Superior temporal gyrus (tissue), 1 donor: ENCODE measurements at regions not wholly inside any gene's neighbourhood (a gene's known extent, or its start where the extent isn't known, plus 50 kb on each side); places are given as distances from the start of the nearest gene placed in this dataset.

Experiments used
- DNase-seq: peaks from one replicate; pipeline ENCODE4 v3.0.0-alpha.2; 2016; ENCODE audit errors: extremely low spot score

- no peak for DNase-seq
These were observed 760.3 kb upstream of the NRSN1 start for GRCh38 chr6:23365732-23366131.

- DNase-seq = no peak
These were observed 758.7 kb upstream of the NRSN1 start for GRCh38 chr6:23367311-23367710.

GRCh38 chr6:23368557-23368956, 757.5 kb upstream of the NRSN1 start:
- DNase-seq = no peak

GRCh38 chr6:23370051-23370450, 756.0 kb upstream of the NRSN1 start:
- no peak for DNase-seq

GRCh38 chr6:23371132-23371915, 754.7 kb upstream of the NRSN1 start:
- DNase-seq = no peak

- DNase-seq = no peak
These were observed 748.2 kb upstream of the NRSN1 start for GRCh38 chr6:23377830-23378229.

GRCh38 chr6:23380465-23380864, 745.5 kb upstream of the NRSN1 start:
- no peak for DNase-seq

GRCh38 chr6:23388086-23388783, 737.8 kb upstream of the NRSN1 start:
- DNase-seq = no peak

- no peak for DNase-seq
These were observed 736.6 kb upstream of the NRSN1 start for GRCh38 chr6:23389386-23389785.

GRCh38 chr6:23390221-23390620, 735.8 kb upstream of the NRSN1 start:
- no peak for DNase-seq

GRCh38 chr6:23394681-23395080, 731.3 kb upstream of the NRSN1 start:
- DNase-seq = no peak

GRCh38 chr6:23395381-23395780, 730.6 kb upstream of the NRSN1 start:
- no peak for DNase-seq

- no peak for DNase-seq
These were observed 729.1 kb upstream of the NRSN1 start for GRCh38 chr6:23396949-23397348.

- no peak for DNase-seq
These were observed 722.6 kb upstream of the NRSN1 start for GRCh38 chr6:23403460-23403859.

GRCh38 chr6:23409531-23409930, 716.5 kb upstream of the NRSN1 start:
- no peak for DNase-seq

- DNase-seq = no peak
These were observed 715.6 kb upstream of the NRSN1 start for GRCh38 chr6:23410439-23410838.

GRCh38 chr6:23412770-23413169, 713.2 kb upstream of the NRSN1 start:
- no peak for DNase-seq

- DNase-seq = no peak
These were observed 712.5 kb upstream of the NRSN1 start for GRCh38 chr6:23413327-23414050.

- peak; percentile 45 for DNase-seq
These were observed 712.0 kb upstream of the NRSN1 start for GRCh38 chr6:23414051-23414445.

- DNase-seq = no peak
These were observed 711.1 kb upstream of the NRSN1 start for GRCh38 chr6:23414922-23415321.

- DNase-seq = no peak
These were observed 710.1 kb upstream of the NRSN1 start for GRCh38 chr6:23415819-23416427.

GRCh38 chr6:23417133-23417532, 708.9 kb upstream of the NRSN1 start:
- DNase-seq = no peak
